Esophagus muscularis mucosa (tissue), 4 donors: ENCODE measurements at regions not wholly inside any gene's neighbourhood (a gene's known extent, or its start where the extent isn't known, plus 50 kb on each side); places are given as distances from the start of the nearest gene placed in this dataset.

Experiments
- DNase-seq: peaks from one replicate; pipeline ENCODE4 v3.0.0-alpha.2; 2017; ENCODE audit errors: extremely low spot score
- H3K27ac ChIP-seq, 4 donors: fragments of 200-600 bp; sonication (generic); replicated peaks in 1 of 4; 1 replicate in 3 of 4; 2 replicates in 1 of 4; pipeline ENCODE4 v1.5.1; 2016 to 2019; ENCODE audit warnings: mild to moderate bottlenecking in 1 of 4
- H3K27me3 ChIP-seq, 4 donors: fragments of 200-600 bp; sonication (generic); one replicate each; pipeline versions ENCODE4 v1.5.1 to v1.6.0; 2016 to 2019
- H3K36me3 ChIP-seq, 4 donors: fragments of 200-600 bp; sonication (generic); one replicate each; pipeline ENCODE4 v1.5.1; 2016 to 2019
- H3K4me1 ChIP-seq, 4 donors: fragments of 200-600 bp; sonication (generic); one replicate each; pipeline ENCODE4 v1.5.1; 2016 to 2019
- H3K4me3 ChIP-seq, 4 donors: fragments of 200-600 bp; sonication (generic); 1 replicate in 2 of 4; 2 replicates in 2 of 4; pipeline ENCODE4 v1.5.1; 2016 to 2019; ENCODE audit warnings: mild to moderate bottlenecking in 4 of 4, moderate library complexity in 1 of 4
- H3K9me3 ChIP-seq, 4 donors: fragments of 200-600 bp; sonication (generic); 1 replicate in 3 of 4; 2 replicates in 1 of 4; pipeline ENCODE4 v1.5.1; 2016 to 2019
- EP300 ChIP-seq: sonication (generic); formaldehyde crosslinking; IDR thresholded peaks from one replicate; pipeline ENCODE4 v1.6.1; 2017; ENCODE audit warnings: antibody characterized with exemption
- POLR2A ChIP-seq: fragments of 450-650 bp; IDR thresholded peaks from one replicate; pipeline ENCODE4 v1.6.1; 2017; ENCODE audit warnings: antibody characterized with exemption, moderate library complexity, mild to moderate bottlenecking, low read depth
- POLR2AphosphoS5 ChIP-seq, 2 donors: sonication (generic); formaldehyde crosslinking; IDR thresholded peaks; one replicate each; pipeline ENCODE4 v1.6.1; 2017; ENCODE audit warnings: antibody characterized with exemption in 2 of 2
- WGBS: methylation state at CpG from one replicate; pipeline ENCODE4 v1.1.5; 2018; 5-methylcytosine and 5-hydroxymethylcytosine counted together
- intact Hi-C: fragments of 100-400 bp; cut with DNase I; formaldehyde crosslinking; loops from one replicate; pipeline ENCODE4 v1.15.1; 2023
- TF ChIP-seq, protein P1 (sequence below), 3 experiments: fragments of 200-600 bp in 2 of 3; fragments of 450-650 bp in 1 of 3; sonication (generic) in 2 of 3; IDR thresholded peaks; one replicate each; pipeline ENCODE4 v1.5.1; 2017 to 2019; ENCODE audit warnings: antibody characterized with exemption in 3 of 3, mild to moderate bottlenecking in 2 of 3, moderate library complexity in 1 of 3

DNA sequence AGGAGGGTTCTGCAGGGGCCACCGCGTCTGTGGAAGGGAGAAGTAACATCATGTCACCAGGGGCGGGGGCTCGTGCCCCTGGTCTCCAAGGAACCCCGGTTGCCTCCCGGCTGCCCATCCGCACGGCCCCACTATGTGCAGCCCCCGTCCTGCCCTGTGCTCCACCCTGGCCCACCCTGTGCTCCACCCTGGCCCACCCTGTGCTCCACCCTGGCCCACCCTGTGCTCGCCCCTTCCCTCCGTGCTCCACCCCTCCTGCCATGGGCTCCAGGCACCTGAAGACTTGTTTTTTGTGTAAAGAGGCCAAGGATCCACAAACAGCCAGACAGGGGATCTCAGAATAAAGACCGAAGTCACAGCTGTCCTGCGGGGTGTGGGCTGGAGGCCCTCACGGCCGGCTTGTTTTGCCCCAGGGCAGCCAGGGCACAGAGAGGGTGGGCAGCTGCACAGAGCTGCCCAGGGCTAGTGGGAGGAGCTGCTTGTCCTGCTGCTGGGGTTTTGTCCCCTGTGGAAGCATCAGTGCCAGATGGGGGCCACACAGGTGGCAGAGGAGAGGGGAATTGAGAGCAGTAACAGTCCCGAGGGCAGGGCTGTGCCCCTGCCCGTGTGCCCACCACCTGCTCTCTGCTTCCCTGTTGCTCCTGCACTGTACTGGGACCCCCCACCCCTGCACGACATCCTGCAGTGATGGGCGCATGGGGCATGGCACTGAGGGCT lies 147.0 kb upstream of the CIBAR2 start:
- 87% methylated on average over 12 of the region's 19 CpGs for WGBS
- intact Hi-C loops = no loop called here
- no peak for TF ChIP-seq EP300
- TF ChIP-seq, protein P1, sequence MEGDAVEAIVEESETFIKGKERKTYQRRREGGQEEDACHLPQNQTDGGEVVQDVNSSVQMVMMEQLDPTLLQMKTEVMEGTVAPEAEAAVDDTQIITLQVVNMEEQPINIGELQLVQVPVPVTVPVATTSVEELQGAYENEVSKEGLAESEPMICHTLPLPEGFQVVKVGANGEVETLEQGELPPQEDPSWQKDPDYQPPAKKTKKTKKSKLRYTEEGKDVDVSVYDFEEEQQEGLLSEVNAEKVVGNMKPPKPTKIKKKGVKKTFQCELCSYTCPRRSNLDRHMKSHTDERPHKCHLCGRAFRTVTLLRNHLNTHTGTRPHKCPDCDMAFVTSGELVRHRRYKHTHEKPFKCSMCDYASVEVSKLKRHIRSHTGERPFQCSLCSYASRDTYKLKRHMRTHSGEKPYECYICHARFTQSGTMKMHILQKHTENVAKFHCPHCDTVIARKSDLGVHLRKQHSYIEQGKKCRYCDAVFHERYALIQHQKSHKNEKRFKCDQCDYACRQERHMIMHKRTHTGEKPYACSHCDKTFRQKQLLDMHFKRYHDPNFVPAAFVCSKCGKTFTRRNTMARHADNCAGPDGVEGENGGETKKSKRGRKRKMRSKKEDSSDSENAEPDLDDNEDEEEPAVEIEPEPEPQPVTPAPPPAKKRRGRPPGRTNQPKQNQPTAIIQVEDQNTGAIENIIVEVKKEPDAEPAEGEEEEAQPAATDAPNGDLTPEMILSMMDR (IDR thresholded peaks at IDR 0.05) = no peak
- no peak for TF ChIP-seq POLR2AphosphoS5 (IDR thresholded peaks at IDR 0.05)
- no peak for TF ChIP-seq POLR2A
- H3K4me1 ChIP-seq = peaks cover 0 to 6% (median 0%) of the 10 kb centered on the region in 4 donors
- no peaks in the 10 kb centered on the region for H3K36me3 ChIP-seq
- H3K4me3 ChIP-seq = no peak overlapping the region
- no peak overlapping the region for H3K27ac ChIP-seq
- H3K9me3 ChIP-seq = no peaks in the 10 kb centered on the region
- no peak for DNase-seq
- no peaks in the 10 kb centered on the region for H3K27me3 ChIP-seq

DNA sequence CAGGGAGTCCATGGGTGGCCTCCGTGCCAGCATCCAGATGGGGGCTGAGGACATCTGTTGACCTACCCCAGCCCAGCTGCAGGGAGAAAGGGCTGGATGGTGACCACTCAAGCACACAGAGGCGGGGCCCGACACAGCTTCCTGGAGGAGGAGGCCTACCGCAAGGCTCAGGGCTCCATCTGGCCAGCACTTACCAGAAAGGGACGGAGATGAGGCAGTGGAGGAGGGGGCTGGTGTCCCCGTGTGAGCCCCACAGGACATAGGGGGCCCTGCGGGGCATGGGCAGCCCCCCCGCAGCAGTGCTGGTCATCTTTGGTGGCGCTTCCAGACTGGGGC lies 147.5 kb upstream of the CIBAR2 start:
- H3K4me3 ChIP-seq = no peak overlapping the region
- no peaks in the 10 kb centered on the region for H3K27me3 ChIP-seq
- no peaks in the 10 kb centered on the region for H3K9me3 ChIP-seq
- peaks cover 0 to 6% (median 0%) of the 10 kb centered on the region in 4 donors for H3K4me1 ChIP-seq
- TF ChIP-seq POLR2AphosphoS5 (IDR thresholded peaks at IDR 0.05) = no peak
- TF ChIP-seq, protein P1 (IDR thresholded peaks at IDR 0.05) = no peak
- TF ChIP-seq POLR2A = no peak
- no peak for TF ChIP-seq EP300
- H3K27ac ChIP-seq = no peak overlapping the region
- no peaks in the 10 kb centered on the region for H3K36me3 ChIP-seq
- 90% methylated on average over 8 of the region's 9 CpGs for WGBS
- intact Hi-C loops = no loop called here
- no peak for DNase-seq

DNA sequence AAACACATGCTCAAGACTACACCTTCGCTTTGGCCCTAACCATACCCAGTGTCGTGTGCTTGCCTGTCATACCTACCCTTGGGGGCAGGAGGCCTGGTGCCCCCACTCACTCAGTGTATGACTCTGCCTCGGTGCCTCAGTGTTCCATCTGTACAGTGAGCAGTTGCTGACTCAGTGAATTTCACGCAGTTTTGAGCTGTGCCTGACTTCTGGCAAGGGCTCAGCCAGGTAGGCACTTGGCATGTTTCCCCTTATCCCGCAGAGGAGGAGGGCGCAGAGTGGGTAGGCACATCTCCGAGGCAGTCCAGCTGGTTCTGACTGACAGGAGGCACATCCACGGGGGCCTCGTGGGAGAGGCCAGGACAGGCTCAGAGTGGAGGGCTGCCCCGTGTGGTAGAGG lies 148.9 kb upstream of the CIBAR2 start:
- no peaks in the 10 kb centered on the region for H3K9me3 ChIP-seq
- H3K4me1 ChIP-seq = peaks cover 0 to 6% (median 0%) of the 10 kb centered on the region in 4 donors
- 89% methylated on average over 8 of the region's 10 CpGs for WGBS
- intact Hi-C loops = no loop called here
- TF ChIP-seq, protein P1 (IDR thresholded peaks at IDR 0.05) = no peak
- TF ChIP-seq EP300 = no peak
- TF ChIP-seq POLR2A = no peak
- no peak for TF ChIP-seq POLR2AphosphoS5 (IDR thresholded peaks at IDR 0.05)
- H3K4me3 ChIP-seq = no peak overlapping the region
- no peaks in the 10 kb centered on the region for H3K36me3 ChIP-seq
- no peak for DNase-seq
- no peaks in the 10 kb centered on the region for H3K27me3 ChIP-seq
- no peak overlapping the region for H3K27ac ChIP-seq

DNA sequence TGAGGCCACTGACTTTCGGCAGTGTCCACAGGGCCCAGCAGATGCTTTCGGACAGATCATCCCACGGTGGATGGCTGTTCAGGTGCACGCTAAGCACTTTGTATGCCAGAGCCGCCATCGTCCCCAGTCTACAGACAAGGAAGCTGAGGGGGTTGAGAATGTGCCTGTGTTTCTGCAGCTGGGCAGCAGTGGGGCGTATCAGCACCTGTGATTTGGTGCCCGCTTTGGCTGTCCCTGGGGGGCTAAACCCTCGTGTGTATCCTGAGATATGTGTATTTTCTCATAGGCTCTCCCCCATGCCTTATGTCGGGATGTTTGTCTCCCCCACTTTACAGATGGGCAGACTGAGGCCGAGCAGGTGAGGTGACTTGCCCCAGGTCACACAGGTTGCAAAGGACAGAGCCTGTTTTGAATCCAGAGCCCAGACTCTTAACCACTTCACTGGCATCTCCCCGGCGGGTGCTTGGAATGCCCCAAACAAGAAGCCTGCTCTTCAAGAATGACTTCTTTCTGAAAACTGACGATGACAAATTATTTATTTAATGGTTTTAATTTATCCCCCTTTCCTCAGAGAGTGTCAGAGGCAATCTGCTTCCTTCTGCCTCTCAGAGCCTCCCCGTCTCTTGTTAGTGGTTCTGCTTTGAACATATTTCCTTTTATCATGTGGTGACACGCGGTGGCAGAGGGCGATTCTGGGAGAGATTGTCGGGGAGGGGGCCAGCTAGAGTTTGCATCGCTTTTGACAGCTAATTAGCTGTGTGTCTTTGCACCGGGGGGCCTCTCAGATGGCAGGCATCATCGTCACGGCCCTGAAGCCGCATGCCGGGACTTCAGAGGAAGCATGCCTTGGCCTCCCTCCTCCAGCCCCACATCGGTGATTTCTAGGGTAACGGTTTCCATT lies 149.6 kb upstream of the CIBAR2 start:
- peaks cover 0 to 6% (median 0%) of the 10 kb centered on the region in 4 donors for H3K4me1 ChIP-seq
- no peak overlapping the region for H3K27ac ChIP-seq
- TF ChIP-seq POLR2A (no peak), EP300 (no peak), POLR2AphosphoS5 (IDR thresholded peaks at IDR 0.05) (no peak)
- TF ChIP-seq, protein P1 (IDR thresholded peaks at IDR 0.05) = no peak
- no peaks in the 10 kb centered on the region for H3K9me3 ChIP-seq
- intact Hi-C loops = no loop called here
- H3K36me3 ChIP-seq = no peaks in the 10 kb centered on the region
- no peaks in the 10 kb centered on the region for H3K27me3 ChIP-seq
- H3K4me3 ChIP-seq = no peak overlapping the region
- WGBS = 83% methylated on average over 27 of the region's 27 CpGs
- DNase-seq = no peak
